Psoas muscle (tissue), 7 donors: ENCODE measurements at regions not wholly inside any gene's neighbourhood (a gene's known extent, or its start where the extent isn't known, plus 50 kb on each side); places are given as distances from the start of the nearest gene placed in this dataset.
"Not testable (repeated sequence)": the region's sequence is repeated elsewhere in the genome, so short reads cannot be mapped to it uniquely, and the experiment has no call there.

Experiments
- ATAC-seq, 4 donors: fragments of 200-7000 bp; cut with Tn5 transposase; one replicate each; pipeline ENCODE4 v1.9.1; 2020; ENCODE audit warnings: moderate library complexity in 3 of 4, mild to moderate bottlenecking in 2 of 4
- DNase-seq, 2 donors: peaks; one replicate each; pipeline ENCODE4 v3.0.0-alpha.2; 2020
- H3K27ac ChIP-seq: fragments of 200-600 bp; one replicate; pipeline ENCODE4 v1.8.0; 2022
- H3K27me3 ChIP-seq, 3 donors: fragments of 200-600 bp in 1 of 3; one replicate each; pipeline versions ENCODE4 v1.6.1 to v1.8.0; 2013 to 2022; ENCODE audit warnings: low read length in 2 of 3, mild to moderate bottlenecking in 2 of 3, moderate library complexity in 1 of 3; ENCODE audit not compliant: insufficient read depth in 3 of 3
- H3K36me3 ChIP-seq, 2 donors: fragments of 200-600 bp in 1 of 2; one replicate each; pipeline versions ENCODE4 v1.6.1 to v1.8.0; 2013 to 2022; ENCODE audit warnings: low read depth in 1 of 2, mild to moderate bottlenecking in 1 of 2, moderate library complexity in 1 of 2; ENCODE audit not compliant: insufficient read depth in 1 of 2
- H3K4me1 ChIP-seq: fragments of 200-600 bp; one replicate; pipeline ENCODE4 v1.8.0; 2022
- H3K4me3 ChIP-seq: fragments of 200-600 bp; one replicate; pipeline ENCODE4 v1.8.0; 2022; ENCODE audit warnings: mild to moderate bottlenecking
- H3K9me3 ChIP-seq: fragments of 200-600 bp; one replicate; pipeline ENCODE4 v1.8.0; 2022
- WGBS, 3 donors: extraction: QIAGEN DNeasy Blood & Tissue Kit; methylation state at CpG; one replicate each; pipeline versions ENCODE4 v1.1.6 to v1.1.7; 2013; 5-methylcytosine and 5-hydroxymethylcytosine counted together
- intact Hi-C, 2 donors: fragments of 100-400 bp; cut with DNase I; formaldehyde crosslinking; loops; one replicate each; pipeline versions ENCODE4 v1.11.0 to v1.14.2; 2022
- TF ChIP-seq, protein P1 (sequence below): fragments of 200-600 bp; IDR thresholded peaks from one replicate; pipeline ENCODE4 v1.8.0; 2022; ENCODE audit warnings: antibody characterized with exemption
- donor health status: healthy with polysubstance abuse.
- donor health status: DM: no; HTN: no; CAD: no; lungs with moderate emphysema.
- donor health status: Bipolar disorder and iron deficiency.
- donor health status: healthy.
- donor health status: DM: yes; HTN: yes; CAD: no.
- donor health status: DM: no; HTN: no; CAD: no.
- donor health status: DM: yes; HTN: yes; CAD: no.

DNA sequence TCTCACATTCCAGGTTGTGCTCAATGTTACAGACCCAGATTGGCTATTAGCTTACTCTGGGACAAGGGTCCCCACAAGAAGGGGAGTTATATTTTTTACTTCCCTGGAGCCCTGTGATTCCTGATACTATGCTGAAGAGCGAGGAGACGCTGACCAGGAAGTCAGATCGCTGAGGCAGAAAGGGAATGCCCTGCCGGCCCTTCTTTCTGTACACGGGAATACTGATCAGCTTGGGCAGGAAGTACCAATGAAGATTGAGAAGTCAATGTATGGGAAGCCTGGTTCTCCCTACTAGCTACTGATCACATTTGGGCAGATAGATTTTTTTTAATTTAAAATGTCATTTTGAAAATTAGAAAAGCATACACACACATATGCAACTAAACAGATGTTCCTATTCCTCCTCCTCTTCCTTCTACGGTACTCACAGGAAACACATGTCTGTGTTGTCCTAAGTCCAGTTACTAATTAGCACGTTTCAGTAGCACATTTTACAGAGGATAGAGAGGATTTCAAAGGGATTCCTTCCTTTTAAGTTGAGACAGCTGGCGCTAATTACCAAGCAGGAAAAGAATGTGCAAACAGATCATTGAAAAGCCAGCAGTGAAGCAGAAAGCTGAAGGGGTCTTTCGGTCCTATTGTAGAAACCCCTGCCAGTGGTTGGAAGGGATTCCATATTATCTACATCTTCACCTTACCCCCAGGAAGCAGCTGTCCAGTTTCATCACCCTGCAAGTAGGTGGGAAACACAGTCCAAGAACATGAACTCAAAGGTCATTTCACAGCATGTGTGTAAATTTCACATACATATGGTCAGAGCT is 292.4 kb downstream of the DUSP6 start:
- H3K4me1 ChIP-seq = no peaks in the 10 kb centered on the region
- H3K27ac ChIP-seq = no peak overlapping the region
- no peaks in the 10 kb centered on the region for H3K9me3 ChIP-seq
- H3K4me3 ChIP-seq = no peak overlapping the region
- intact Hi-C loops = no loop called here
- no peaks in the 10 kb centered on the region for H3K36me3 ChIP-seq
- DNase-seq (no peak), ATAC-seq (no peak)
- 17 to 28% (median 24%) methylated on average over 9 of the region's 9 CpGs for WGBS, 3 donors
- peaks cover 0 to 4% (median 0%) of the 10 kb centered on the region in 3 donors for H3K27me3 ChIP-seq
- TF ChIP-seq, protein P1, sequence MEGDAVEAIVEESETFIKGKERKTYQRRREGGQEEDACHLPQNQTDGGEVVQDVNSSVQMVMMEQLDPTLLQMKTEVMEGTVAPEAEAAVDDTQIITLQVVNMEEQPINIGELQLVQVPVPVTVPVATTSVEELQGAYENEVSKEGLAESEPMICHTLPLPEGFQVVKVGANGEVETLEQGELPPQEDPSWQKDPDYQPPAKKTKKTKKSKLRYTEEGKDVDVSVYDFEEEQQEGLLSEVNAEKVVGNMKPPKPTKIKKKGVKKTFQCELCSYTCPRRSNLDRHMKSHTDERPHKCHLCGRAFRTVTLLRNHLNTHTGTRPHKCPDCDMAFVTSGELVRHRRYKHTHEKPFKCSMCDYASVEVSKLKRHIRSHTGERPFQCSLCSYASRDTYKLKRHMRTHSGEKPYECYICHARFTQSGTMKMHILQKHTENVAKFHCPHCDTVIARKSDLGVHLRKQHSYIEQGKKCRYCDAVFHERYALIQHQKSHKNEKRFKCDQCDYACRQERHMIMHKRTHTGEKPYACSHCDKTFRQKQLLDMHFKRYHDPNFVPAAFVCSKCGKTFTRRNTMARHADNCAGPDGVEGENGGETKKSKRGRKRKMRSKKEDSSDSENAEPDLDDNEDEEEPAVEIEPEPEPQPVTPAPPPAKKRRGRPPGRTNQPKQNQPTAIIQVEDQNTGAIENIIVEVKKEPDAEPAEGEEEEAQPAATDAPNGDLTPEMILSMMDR = no peak

DNA sequence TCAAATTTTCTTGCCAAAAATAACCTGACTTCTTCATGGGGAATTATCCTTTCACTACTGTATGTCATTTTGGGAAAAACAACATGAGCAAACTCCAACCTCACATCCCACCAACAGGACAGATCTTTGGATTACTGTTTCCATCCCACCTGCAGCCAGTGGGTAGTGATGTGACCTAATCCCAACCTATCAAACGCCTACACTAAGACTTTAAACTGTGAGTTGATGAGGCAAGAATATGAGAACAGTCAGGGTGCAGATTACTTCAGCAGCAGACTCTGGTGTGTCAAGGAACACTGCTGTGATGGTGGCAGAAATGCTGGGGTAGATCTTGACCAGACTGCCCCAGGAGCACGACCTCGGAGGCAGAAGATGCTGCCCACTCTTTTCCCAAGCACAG is 293.2 kb downstream of the DUSP6 start:
- whole genome bisulfite sequencing, 3 donors = 89 to 91% (median 90%) methylated on average over 3 of the region's 3 CpGs
- no peak for DNase-seq
- H3K36me3 ChIP-seq = no peaks in the 10 kb centered on the region
- no peak for ATAC-seq
- peaks cover 0 to 4% (median 0%) of the 10 kb centered on the region in 3 donors for H3K27me3 ChIP-seq
- H3K9me3 ChIP-seq = no peaks in the 10 kb centered on the region
- no peak overlapping the region for H3K4me3 ChIP-seq
- TF ChIP-seq, protein P1 = no peak
- intact Hi-C loops = no loop called here
- no peaks in the 10 kb centered on the region for H3K4me1 ChIP-seq
- no peak overlapping the region for H3K27ac ChIP-seq

DNA sequence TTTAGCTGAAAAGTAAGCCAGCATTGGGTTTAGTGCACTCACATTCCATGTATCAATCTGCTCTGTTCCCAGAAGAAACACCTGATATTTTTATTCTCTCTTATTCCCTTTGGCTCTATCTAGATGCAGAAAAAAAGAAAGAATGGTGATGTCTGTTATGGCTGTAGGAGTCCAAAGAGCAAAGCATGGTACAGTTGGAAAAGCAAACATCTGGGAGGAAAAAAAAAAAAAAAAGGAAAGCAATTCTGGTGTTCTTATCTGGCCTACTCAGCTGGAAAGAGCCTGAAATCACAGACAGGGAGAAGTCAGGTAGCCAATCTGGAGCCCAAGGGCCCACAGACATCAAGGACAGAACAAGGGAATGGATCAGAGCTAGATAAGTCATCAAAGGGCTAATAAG is 293.9 kb downstream of the DUSP6 start:
- H3K9me3 ChIP-seq = no peaks in the 10 kb centered on the region
- H3K27ac ChIP-seq = no peak overlapping the region
- H3K36me3 ChIP-seq = no peaks in the 10 kb centered on the region
- H3K4me1 ChIP-seq = no peaks in the 10 kb centered on the region
- peaks cover 0 to 4% (median 0%) of the 10 kb centered on the region in 3 donors for H3K27me3 ChIP-seq
- TF ChIP-seq, protein P1 = no peak
- intact Hi-C loops = no loop called here
- no peak for ATAC-seq
- DNase-seq = peak in 1 of 2 donors; percentile 23
- no peak overlapping the region for H3K4me3 ChIP-seq

DNA sequence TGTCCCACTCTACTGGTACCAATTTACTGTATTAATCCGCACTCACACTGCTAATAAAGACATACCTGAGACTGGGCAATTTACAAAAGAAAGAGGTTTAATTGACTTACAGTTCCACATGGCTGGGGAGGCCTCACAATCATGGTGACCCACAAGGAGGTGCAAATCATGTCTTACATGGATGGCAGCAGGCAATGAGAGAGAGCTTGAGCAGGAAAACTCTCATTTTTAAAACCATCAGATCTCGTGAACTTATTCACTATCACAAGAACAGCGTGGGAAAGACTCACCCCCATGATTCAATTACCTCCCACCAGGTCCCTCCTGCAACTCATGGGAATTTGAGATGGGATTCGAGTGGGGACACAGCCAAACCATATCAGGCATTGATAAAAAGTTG is 298.5 kb downstream of the DUSP6 start:
- DNase-seq, H3K9me3 ChIP-seq, H3K4me3 ChIP-seq, H3K36me3 ChIP-seq, H3K27me3 ChIP-seq, ATAC-seq, H3K4me1 ChIP-seq, H3K27ac ChIP-seq: not testable (repeated sequence)
- intact Hi-C loops = loop anchor here in 1 of 2 donors (5.0 kb wide), 1 partner anchor 298 kb away; the partner anchor contains the start of gene DUSP6
- WGBS, 3 donors = 91% methylated on average over 4 of the region's 4 CpGs

DNA sequence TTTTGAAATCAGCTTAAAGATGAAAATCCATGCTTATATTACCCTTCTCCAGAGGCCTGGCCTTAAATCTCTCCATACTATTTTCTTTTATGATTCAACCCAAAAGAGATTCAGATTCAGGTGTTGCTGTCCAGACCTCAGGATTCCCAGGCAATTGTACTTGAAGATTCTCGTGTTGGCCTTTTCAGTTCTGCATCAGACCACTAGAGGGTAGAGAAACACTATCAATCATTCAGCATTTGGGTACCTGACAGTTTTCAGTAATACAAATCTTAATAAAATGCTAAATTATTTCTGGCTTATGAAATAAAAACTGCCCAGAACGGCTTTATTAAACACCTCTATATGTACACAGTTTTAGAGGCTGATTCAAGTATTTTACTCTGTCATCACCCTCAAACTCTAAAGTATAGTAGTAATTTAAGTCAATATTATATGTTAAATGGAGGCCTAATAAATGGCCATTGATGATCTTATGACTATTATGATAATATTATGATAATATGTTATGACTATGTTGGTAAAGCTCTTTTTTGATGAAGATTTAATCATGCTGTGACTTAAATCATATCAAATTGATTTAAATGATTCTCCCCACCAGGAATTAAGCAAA is 301.1 kb downstream of the DUSP6 start:
- TF ChIP-seq, protein P1 = peak; percentile 91
- 1 to 5% (median 1%) methylated on average over 2 of the region's 2 CpGs for WGBS, 3 donors
- no peak for DNase-seq
- intact Hi-C loops = loop anchor here (1.0 to 5.0 kb wide), 3 partner anchors 301 to 410 kb away; partner anchors contain the start of gene DUSP6 (in 1 of the 2)
- ATAC-seq = peak; percentile 51 to 82 (median 60)
- Histone ChIP-seq H3K27ac (no peak overlapping the region), H3K36me3 (no peaks in the 10 kb centered on the region), H3K4me3 (no peak overlapping the region), H3K27me3 (no peaks in the 10 kb centered on the region), H3K9me3 (no peaks in the 10 kb centered on the region), H3K4me1 (no peaks in the 10 kb centered on the region)
